Gastrocnemius medialis (tissue), 4 donors: ENCODE measurements at regions not wholly inside any gene's neighbourhood (a gene's known extent, or its start where the extent isn't known, plus 50 kb on each side); places are given as distances from the start of the nearest gene placed in this dataset.
"Not testable (repeated sequence)": the region's sequence is repeated elsewhere in the genome, so short reads cannot be mapped to it uniquely, and the experiment has no call there.

Experiments
- ATAC-seq, 2 donors: fragments of 150-250 bp; one replicate each; pipeline ENCODE4 v1.9.1; 2016
- DNase-seq, 2 donors: peaks; one replicate each; pipeline ENCODE4 v3.0.0-alpha.2; 2019
- H3K27ac ChIP-seq, 4 donors: fragments of 200-600 bp; sonication (generic); 1 replicate in 1 of 4; 2 replicates in 3 of 4; pipeline ENCODE4 v1.5.1; 2016 to 2018; ENCODE audit warnings: mild to moderate bottlenecking in 2 of 4, moderate library complexity in 1 of 4
- H3K27me3 ChIP-seq, 3 donors: fragments of 200-600 bp; sonication (generic) in 2 of 3; 1 replicate in 1 of 3; 2 replicates in 2 of 3; pipeline versions ENCODE4 v1.5.1 to v1.6.0; 2016 to 2019; ENCODE audit warnings: mild to moderate bottlenecking in 1 of 3, moderate library complexity in 1 of 3
- H3K36me3 ChIP-seq, 2 donors: fragments of 200-600 bp; sonication (generic) in 1 of 2; one replicate each; pipeline ENCODE4 v1.5.1; 2017 to 2018
- H3K4me1 ChIP-seq, 2 donors: fragments of 200-600 bp; sonication (generic) in 1 of 2; one replicate each; pipeline ENCODE4 v1.5.1; 2016 to 2017; ENCODE audit warnings: mild to moderate bottlenecking in 2 of 2
- H3K4me3 ChIP-seq, 4 donors: fragments of 200-600 bp; sonication (generic) in 3 of 4; 1 replicate in 1 of 4; 2 replicates in 3 of 4; pipeline ENCODE4 v1.5.1; 2016 to 2019; ENCODE audit warnings: mild to moderate bottlenecking in 2 of 4
- H3K9me3 ChIP-seq, 3 donors: fragments of 200-600 bp; sonication (generic) in 2 of 3; 1 replicate in 1 of 3; 2 replicates in 2 of 3; pipeline ENCODE4 v1.5.1; 2016 to 2019
- CTCF ChIP-seq, 5 experiments: fragments of 450-650 bp in 3 of 5; fragments of 200-600 bp in 2 of 5; sonication (generic) in 2 of 5; IDR thresholded peaks in 4 of 5; conservative IDR thresholded peaks in 1 of 5; 1 replicate in 4 of 5; 2 replicates in 1 of 5; pipeline ENCODE4 v1.5.1; 2016 to 2019; ENCODE audit warnings: antibody characterized with exemption in 5 of 5, mild to moderate bottlenecking in 3 of 5, moderate library complexity in 3 of 5
- POLR2A ChIP-seq, 2 donors: fragments of 450-650 bp; IDR thresholded peaks; one replicate each; pipeline ENCODE4 v1.6.1; 2017; ENCODE audit warnings: antibody characterized with exemption in 2 of 2, mild to moderate bottlenecking in 2 of 2, moderate library complexity in 2 of 2
- in situ Hi-C, 4 donors: fragments of 200-750 bp; cut with MboI; loops; one replicate each; pipeline versions ENCODE4 v1.15.0 to v1.8.0; 2017; ENCODE audit warnings: low sequenced_read_pairs in 4 of 4
- intact Hi-C: fragments of 100-400 bp; cut with DNase I; formaldehyde crosslinking; loops from one replicate; pipeline ENCODE4 v1.15.1; 2023; ENCODE audit warnings: low total_unique reads

GRCh38 chr5:87732875-87733768, 320.4 kb upstream of the CCNH start:
- H3K4me1 ChIP-seq = no peaks in the 10 kb centered on the region
- H3K4me3 ChIP-seq = no peak overlapping the region
- H3K9me3 ChIP-seq = no peaks in the 10 kb centered on the region
- intact Hi-C loops = no loop called here
- ATAC-seq (no peak), DNase-seq (no peak)
- no peak for TF ChIP-seq CTCF (IDR thresholded peaks at IDR 0.05 in 4 of 5, conservative IDR thresholded peaks at IDR 0.05 in 1 of 5)
- TF ChIP-seq POLR2A (IDR thresholded peaks at IDR 0.05) = no peak
- no peaks in the 10 kb centered on the region for H3K27me3 ChIP-seq
- no peak overlapping the region for H3K27ac ChIP-seq
- in situ Hi-C loops = no loop called here
- no peaks in the 10 kb centered on the region for H3K36me3 ChIP-seq

- no peaks in the 10 kb centered on the region for H3K36me3 ChIP-seq
- H3K27me3 ChIP-seq = no peaks in the 10 kb centered on the region
- H3K4me3 ChIP-seq = no peak overlapping the region
- no peaks in the 10 kb centered on the region for H3K9me3 ChIP-seq
- TF ChIP-seq POLR2A (IDR thresholded peaks at IDR 0.05) = no peak
- TF ChIP-seq CTCF (IDR thresholded peaks at IDR 0.05 in 4 of 5, conservative IDR thresholded peaks at IDR 0.05 in 1 of 5) = no peak
- ATAC-seq (no peak), DNase-seq (no peak)
- no peak overlapping the region for H3K27ac ChIP-seq
- in situ Hi-C loops = no loop called here
- no peaks in the 10 kb centered on the region for H3K4me1 ChIP-seq
- intact Hi-C loops = no loop called here
Measured at GRCh38 chr5:87729781-87730180, 317.1 kb upstream of the CCNH start.

GRCh38 chr5:87722286-87722685, 309.6 kb upstream of the CCNH start:
- TF ChIP-seq CTCF (IDR thresholded peaks at IDR 0.05 in 4 of 5, conservative IDR thresholded peaks at IDR 0.05 in 1 of 5) (no peak), POLR2A (IDR thresholded peaks at IDR 0.05) (no peak)
- Histone ChIP-seq H3K36me3 (no peaks in the 10 kb centered on the region), H3K27me3 (no peaks in the 10 kb centered on the region), H3K4me3 (no peak overlapping the region), H3K9me3 (no peaks in the 10 kb centered on the region), H3K4me1 (no peaks in the 10 kb centered on the region), H3K27ac (no peak overlapping the region)
- ATAC-seq (no peak), DNase-seq (no peak)
- intact Hi-C loops = no loop called here
- in situ Hi-C loops = no loop called here

GRCh38 chr5:87718224-87718925, 305.6 kb upstream of the CCNH start:
- H3K4me1 ChIP-seq, ATAC-seq, H3K9me3 ChIP-seq, H3K4me3 ChIP-seq, DNase-seq, H3K36me3 ChIP-seq, intact Hi-C loops, H3K27me3 ChIP-seq, in situ Hi-C loops, H3K27ac ChIP-seq: not testable (repeated sequence)

GRCh38 chr5:87717761-87718160, 305.0 kb upstream of the CCNH start:
- Histone ChIP-seq H3K4me3 (no peak overlapping the region), H3K9me3 (no peaks in the 10 kb centered on the region), H3K27me3 (no peaks in the 10 kb centered on the region), H3K27ac (no peak overlapping the region), H3K36me3 (no peaks in the 10 kb centered on the region), H3K4me1 (no peaks in the 10 kb centered on the region)
- in situ Hi-C loops = no loop called here
- TF ChIP-seq POLR2A (IDR thresholded peaks at IDR 0.05) (no peak), CTCF (IDR thresholded peaks at IDR 0.05 in 4 of 5, conservative IDR thresholded peaks at IDR 0.05 in 1 of 5) (no peak)
- ATAC-seq = no peak
- intact Hi-C loops = no loop called here
- DNase-seq = no peak
